ENCODE measurements at regions not wholly inside any gene's neighbourhood (a gene's known extent, or its start where the extent isn't known, plus 50 kb on each side); places are given as distances from the start of the nearest gene placed in this dataset.

DNA sequence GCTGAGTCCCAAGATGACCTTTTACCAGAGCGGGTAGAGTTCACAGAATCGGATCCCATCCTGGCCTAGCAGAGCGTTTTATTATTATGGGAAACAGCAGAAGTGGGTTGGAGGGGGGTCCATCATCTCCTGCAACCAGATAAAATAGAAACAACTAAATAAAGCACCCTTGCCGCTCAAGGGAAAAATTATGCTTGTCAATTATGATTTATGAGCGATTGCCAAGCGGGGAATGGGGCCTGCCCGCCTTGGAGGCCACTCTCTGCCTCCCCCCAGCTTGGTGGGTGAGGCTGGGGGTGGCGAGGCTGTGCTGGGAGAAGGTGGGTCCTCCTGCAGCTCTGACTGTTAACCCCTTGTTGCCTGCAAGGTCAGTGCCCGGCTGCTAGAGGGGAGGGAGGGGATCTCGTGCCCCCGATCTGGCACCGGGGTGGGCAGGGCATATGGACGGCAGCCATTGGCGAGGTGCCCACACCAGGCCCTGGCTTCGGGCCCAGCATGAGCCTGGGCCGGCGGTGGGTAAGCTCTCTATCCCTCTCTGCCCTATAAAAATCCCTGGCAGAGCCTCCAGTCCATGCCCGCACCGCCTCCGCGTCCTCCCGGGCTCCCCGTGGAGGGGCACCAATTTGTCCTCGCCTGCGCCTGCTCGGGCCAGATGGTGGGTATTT is 129.1 kb downstream of the URI1 start:
- WGBS (ENCODE audit: extremely low coverage, insufficient coverage, low lambda C conversion rate), result no CpG with 5 or more reads among the region's 26 CpGs
- Histone ChIP-seq H3K18ac (ENCODE audit: low read length) (no peak overlapping the region), H3K27ac (ENCODE audit: low read depth, low read length) (peak overlapping the region; percentile 4), H3K79me1 (ENCODE audit: low read length) (no peaks in the 10 kb centered on the region), H4K5ac (ENCODE audit: low read length) (no peak overlapping the region), H3K27me3 (ENCODE audit: insufficient read depth, low read length, poor library complexity) (no peaks in the 10 kb centered on the region), H3K56ac (ENCODE audit: low read length) (no peak overlapping the region), H4K8ac (ENCODE audit: low read depth, low read length) (no peak overlapping the region), H3K79me2 (ENCODE audit: control insufficient read depth, insufficient read depth, low read length) (no peaks in the 10 kb centered on the region), H3K4me1 (ENCODE audit: control insufficient read depth, low read depth, low read length) (no peaks in the 10 kb centered on the region), H3K4ac (ENCODE audit: low read depth, low read length) (no peak overlapping the region), H3K4me3 (ENCODE audit: low read length) (no peak overlapping the region), H2BK120ac (ENCODE audit: low read depth, low read length) (no peak overlapping the region), H2AK5ac (ENCODE audit: low read length) (no peak overlapping the region), H2BK5ac (ENCODE audit: low read length) (no peak overlapping the region), H3K36me3 (ENCODE audit: control insufficient read depth, insufficient read depth, low read length) (no peaks in the 10 kb centered on the region), H3K23ac (ENCODE audit: low read length) (no peak overlapping the region), H3K9ac (ENCODE audit: low read length) (no peak overlapping the region), H2BK15ac (replicated peaks; ENCODE audit: low read depth) (no peak overlapping the region), H3K4me2 (ENCODE audit: low read length) (no peak overlapping the region)
- no peak for DNase-seq

DNA sequence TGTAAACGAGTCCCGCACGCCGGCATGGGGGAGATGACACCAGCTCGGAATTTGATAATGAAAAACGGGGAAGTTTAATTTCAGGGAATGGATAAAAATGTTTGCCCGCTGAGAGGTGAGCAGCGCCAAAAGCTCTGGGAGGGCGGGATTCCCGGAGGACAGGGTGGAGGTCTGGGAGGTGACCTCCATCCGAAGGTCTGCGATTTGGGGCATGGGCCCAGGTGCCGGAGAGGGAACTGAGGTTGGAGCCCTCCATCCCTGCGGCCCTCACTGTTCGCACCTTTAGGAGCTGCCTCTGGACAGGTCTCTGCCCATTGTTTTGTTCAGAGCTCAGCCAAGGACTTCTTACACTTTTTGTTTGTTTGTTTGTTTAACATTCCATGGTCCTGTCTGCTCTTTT is 129.8 kb downstream of the URI1 start:
- Histone ChIP-seq H3K23ac (ENCODE audit: low read length) (no peak overlapping the region), H2BK5ac (ENCODE audit: low read length) (no peak overlapping the region), H3K4me2 (ENCODE audit: low read length) (no peak overlapping the region), H3K56ac (ENCODE audit: low read length) (no peak overlapping the region), H2AK5ac (ENCODE audit: low read length) (no peak overlapping the region), H3K18ac (ENCODE audit: low read length) (no peak overlapping the region), H3K79me2 (ENCODE audit: control insufficient read depth, insufficient read depth, low read length) (no peaks in the 10 kb centered on the region), H2BK15ac (replicated peaks; ENCODE audit: low read depth) (no peak overlapping the region), H3K4me1 (ENCODE audit: control insufficient read depth, low read depth, low read length) (no peaks in the 10 kb centered on the region), H4K8ac (ENCODE audit: low read depth, low read length) (no peak overlapping the region), H3K4ac (ENCODE audit: low read depth, low read length) (no peak overlapping the region), H3K4me3 (ENCODE audit: low read length) (no peak overlapping the region), H3K9ac (ENCODE audit: low read length) (no peak overlapping the region), H2BK120ac (ENCODE audit: low read depth, low read length) (no peak overlapping the region), H3K79me1 (ENCODE audit: low read length) (no peaks in the 10 kb centered on the region), H4K5ac (ENCODE audit: low read length) (no peak overlapping the region), H3K36me3 (ENCODE audit: control insufficient read depth, insufficient read depth, low read length) (no peaks in the 10 kb centered on the region), H3K27me3 (ENCODE audit: insufficient read depth, low read length, poor library complexity) (no peaks in the 10 kb centered on the region), H3K27ac (ENCODE audit: low read depth, low read length) (no peak overlapping the region)
- WGBS (ENCODE audit: extremely low coverage, insufficient coverage, low lambda C conversion rate), result no CpG with 5 or more reads among the region's 15 CpGs
- DNase-seq, result no peak

DNA sequence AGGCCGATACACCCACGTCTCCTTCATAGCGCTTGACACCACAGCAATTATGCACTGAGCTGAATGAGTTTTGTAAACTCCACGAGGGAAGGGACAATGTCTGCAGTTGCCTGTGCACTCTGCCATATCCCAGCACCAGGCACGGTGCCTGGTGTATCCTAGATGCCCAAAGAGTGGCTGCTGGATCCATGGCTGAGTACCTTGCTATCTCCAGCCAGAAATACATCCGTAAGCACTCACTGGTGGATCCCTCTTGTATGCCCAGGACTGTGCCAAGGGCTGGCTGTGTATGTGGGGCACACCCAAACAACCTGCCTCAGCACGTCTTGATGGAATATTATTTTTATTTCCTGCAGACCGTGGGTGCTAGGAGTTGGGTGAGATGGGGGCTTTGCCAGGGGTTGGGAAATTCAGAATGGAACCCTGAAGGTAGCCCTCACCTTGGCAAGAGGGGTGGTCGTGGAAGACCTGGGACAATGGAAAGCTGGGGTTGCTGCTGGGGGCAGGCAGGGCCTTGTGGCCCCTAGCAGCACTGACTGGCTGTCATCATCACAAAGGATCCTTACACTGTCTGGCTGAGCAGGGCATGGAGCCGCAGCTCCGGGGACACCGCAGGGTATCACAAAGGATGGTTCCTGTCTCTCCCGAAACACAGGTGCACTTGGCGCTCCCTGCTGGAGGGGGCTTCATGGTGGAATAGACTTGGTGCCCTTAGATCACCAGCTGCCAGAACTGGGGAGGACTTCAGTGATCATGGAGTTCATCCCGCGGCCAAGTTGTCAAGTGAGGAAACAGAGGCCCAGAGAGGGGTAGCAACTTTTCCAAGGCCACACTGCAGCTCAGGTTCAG is 131.3 kb downstream of the URI1 start:
- peak; percentile 7 for DNase-seq
- no peak overlapping the region for H2BK120ac ChIP-seq (ENCODE audit: low read depth, low read length)
- WGBS (ENCODE audit: extremely low coverage, insufficient coverage, low lambda C conversion rate), result no CpG with 5 or more reads among the region's 16 CpGs
- H2AK5ac ChIP-seq (ENCODE audit: low read length), result no peak overlapping the region
- H3K27ac ChIP-seq (ENCODE audit: low read depth, low read length), result no peak overlapping the region
- no peak overlapping the region for H3K18ac ChIP-seq (ENCODE audit: low read length)
- H3K4ac ChIP-seq (ENCODE audit: low read depth, low read length), result no peak overlapping the region
- no peaks in the 10 kb centered on the region for H3K4me1 ChIP-seq (ENCODE audit: control insufficient read depth, low read depth, low read length)
- H4K5ac ChIP-seq (ENCODE audit: low read length), result no peak overlapping the region
- H3K79me1 ChIP-seq (ENCODE audit: low read length), result no peaks in the 10 kb centered on the region
- no peak overlapping the region for H2BK5ac ChIP-seq (ENCODE audit: low read length)
- no peak overlapping the region for H3K56ac ChIP-seq (ENCODE audit: low read length)
- H3K4me3 ChIP-seq (ENCODE audit: low read length), result no peak overlapping the region
- no peak overlapping the region for H3K9ac ChIP-seq (ENCODE audit: low read length)
- no peak overlapping the region for H3K23ac ChIP-seq (ENCODE audit: low read length)
- H3K4me2 ChIP-seq (ENCODE audit: low read length), result no peak overlapping the region
- no peak overlapping the region for H2BK15ac ChIP-seq (replicated peaks; ENCODE audit: low read depth)
- no peak overlapping the region for H4K8ac ChIP-seq (ENCODE audit: low read depth, low read length)
- no peaks in the 10 kb centered on the region for H3K79me2 ChIP-seq (ENCODE audit: control insufficient read depth, insufficient read depth, low read length)
- H3K27me3 ChIP-seq (ENCODE audit: insufficient read depth, low read length, poor library complexity), result no peaks in the 10 kb centered on the region
- H3K36me3 ChIP-seq (ENCODE audit: control insufficient read depth, insufficient read depth, low read length), result no peaks in the 10 kb centered on the region

DNA sequence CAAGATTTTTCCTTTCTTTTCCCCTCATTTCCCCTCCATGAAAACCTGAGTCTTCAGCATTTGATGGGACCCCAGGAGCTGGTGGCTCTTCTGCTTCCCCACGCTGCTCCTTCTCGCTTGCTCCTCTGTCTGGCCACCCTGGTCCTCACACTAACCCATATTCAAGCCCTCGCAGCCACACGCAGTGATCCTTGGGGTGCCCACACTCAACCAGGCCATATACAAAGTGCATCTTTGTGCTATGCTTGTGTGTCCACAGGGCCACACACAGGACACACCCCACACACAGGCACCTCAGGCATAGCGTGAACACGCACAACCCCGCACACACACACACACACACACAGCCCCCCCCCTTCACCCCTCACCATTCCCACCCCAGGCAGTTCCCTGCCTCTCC is 132.1 kb downstream of the URI1 start:
- Histone ChIP-seq H4K5ac (ENCODE audit: low read length) (no peak overlapping the region), H3K36me3 (ENCODE audit: control insufficient read depth, insufficient read depth, low read length) (no peaks in the 10 kb centered on the region), H3K18ac (ENCODE audit: low read length) (no peak overlapping the region), H3K23ac (ENCODE audit: low read length) (no peak overlapping the region), H2BK5ac (ENCODE audit: low read length) (no peak overlapping the region), H4K8ac (ENCODE audit: low read depth, low read length) (no peak overlapping the region), H2BK120ac (ENCODE audit: low read depth, low read length) (no peak overlapping the region), H3K4me3 (ENCODE audit: low read length) (no peak overlapping the region), H3K4me2 (ENCODE audit: low read length) (no peak overlapping the region), H3K79me2 (ENCODE audit: control insufficient read depth, insufficient read depth, low read length) (no peaks in the 10 kb centered on the region), H3K56ac (ENCODE audit: low read length) (no peak overlapping the region), H3K27ac (ENCODE audit: low read depth, low read length) (no peak overlapping the region), H3K79me1 (ENCODE audit: low read length) (no peaks in the 10 kb centered on the region), H3K9ac (ENCODE audit: low read length) (no peak overlapping the region), H3K4me1 (ENCODE audit: control insufficient read depth, low read depth, low read length) (no peaks in the 10 kb centered on the region), H2AK5ac (ENCODE audit: low read length) (no peak overlapping the region), H3K27me3 (ENCODE audit: insufficient read depth, low read length, poor library complexity) (no peaks in the 10 kb centered on the region), H3K4ac (ENCODE audit: low read depth, low read length) (no peak overlapping the region), H2BK15ac (replicated peaks; ENCODE audit: low read depth) (no peak overlapping the region)
- no CpG with 5 or more reads among the region's 7 CpGs for WGBS (ENCODE audit: extremely low coverage, insufficient coverage, low lambda C conversion rate)
- DNase-seq, result no peak

DNA sequence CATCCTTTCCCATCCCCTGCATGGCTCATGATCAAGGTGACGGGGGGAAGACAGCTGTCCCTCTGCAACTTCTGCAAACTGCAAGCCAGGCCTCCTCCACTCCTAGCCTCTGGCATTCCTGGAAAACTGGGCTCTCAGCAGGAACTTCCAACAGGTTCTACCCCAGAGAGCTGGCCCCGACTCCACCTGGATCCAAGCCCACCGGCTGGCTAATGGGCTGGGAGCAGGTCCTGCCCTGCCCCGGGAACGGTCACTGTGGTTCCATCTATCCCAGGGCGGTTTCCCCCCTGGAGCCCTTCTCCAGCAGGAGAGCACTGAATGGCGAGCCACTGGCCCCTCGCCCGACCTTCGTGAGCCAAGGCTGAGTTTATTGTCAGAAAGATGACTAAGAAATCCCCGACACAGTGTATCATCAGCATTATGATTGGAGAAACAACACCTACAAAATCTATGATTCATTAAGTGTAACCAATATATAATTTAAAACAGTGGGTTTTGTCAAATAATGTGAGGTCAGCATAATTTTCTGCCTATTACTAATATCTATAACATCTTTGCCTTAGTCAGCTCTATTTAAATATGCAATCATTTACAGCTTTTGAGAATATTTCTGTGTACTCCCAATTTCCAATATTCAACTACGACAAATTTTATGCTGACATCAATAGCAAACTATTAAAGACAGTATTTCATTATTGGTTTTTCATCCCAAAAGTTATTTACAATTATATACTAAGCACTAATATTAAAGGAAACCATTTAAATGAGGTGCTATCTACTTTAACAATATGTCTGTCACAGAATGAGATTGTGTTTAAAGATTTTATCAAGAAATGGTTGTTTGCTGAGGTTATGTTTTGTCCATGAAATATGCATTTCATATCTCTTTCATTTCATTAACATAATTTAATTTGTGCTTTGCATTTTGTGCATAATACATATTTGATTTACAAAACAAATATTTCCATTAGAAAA is 133.0 kb downstream of the URI1 start:
- Histone ChIP-seq H3K36me3 (ENCODE audit: control insufficient read depth, insufficient read depth, low read length) (no peaks in the 10 kb centered on the region), H3K56ac (ENCODE audit: low read length) (no peak overlapping the region), H2AK5ac (ENCODE audit: low read length) (no peak overlapping the region), H3K4me2 (ENCODE audit: low read length) (no peak overlapping the region), H3K79me2 (ENCODE audit: control insufficient read depth, insufficient read depth, low read length) (no peaks in the 10 kb centered on the region), H2BK120ac (ENCODE audit: low read depth, low read length) (no peak overlapping the region), H3K18ac (ENCODE audit: low read length) (no peak overlapping the region), H3K4ac (ENCODE audit: low read depth, low read length) (no peak overlapping the region), H3K4me1 (ENCODE audit: control insufficient read depth, low read depth, low read length) (no peaks in the 10 kb centered on the region), H4K5ac (ENCODE audit: low read length) (no peak overlapping the region), H4K8ac (ENCODE audit: low read depth, low read length) (no peak overlapping the region), H3K27ac (ENCODE audit: low read depth, low read length) (no peak overlapping the region), H3K27me3 (ENCODE audit: insufficient read depth, low read length, poor library complexity) (no peaks in the 10 kb centered on the region), H3K79me1 (ENCODE audit: low read length) (no peaks in the 10 kb centered on the region), H2BK5ac (ENCODE audit: low read length) (no peak overlapping the region), H3K9ac (ENCODE audit: low read length) (no peak overlapping the region), H3K23ac (ENCODE audit: low read length) (no peak overlapping the region), H2BK15ac (replicated peaks; ENCODE audit: low read depth) (no peak overlapping the region), H3K4me3 (ENCODE audit: low read length) (no peak overlapping the region)
- no peak for DNase-seq
- 100% methylated on average over 1 of the region's 12 CpGs for WGBS (ENCODE audit: extremely low coverage, insufficient coverage, low lambda C conversion rate)

All from mesendoderm (in vitro differentiated cells).